SK-N-SH (cell line): ENCODE measurements at regions not wholly inside any gene's neighbourhood (a gene's known extent, or its start where the extent isn't known, plus 50 kb on each side); places are given as distances from the start of the nearest gene placed in this dataset.

ENCODE experiments used
- CTCF ChIA-PET: fragments of 300-600, 350-600 bp; formaldehyde crosslinking; extraction: SDS; loops from one replicate; lab custom pipeline; 2021; lab: Yijun Ruan, JAX
- POLR2A ChIA-PET: fragments of 350-600 bp; sonication (Branson Sonifier 250); formaldehyde crosslinking; extraction: SDS; loops from one replicate; lab custom pipeline; 2020; ENCODE audit warnings: antibody characterized with exemption, inconsistent platforms; lab: Yijun Ruan, JAX
- DNase-seq: peaks from one replicate; pipeline ENCODE4 v3.0.0; 2012
- H2AFZ ChIP-seq: fragments of 200-600 bp; sonication (generic); 2 replicates; pipeline ENCODE4 v1.8.1; 2016; ENCODE audit warnings: antibody characterized with exemption, mild to moderate bottlenecking, low read depth
- H3F3A ChIP-seq: fragments of 200-600 bp; sonication (generic); replicated peaks from 2 replicates; pipeline ENCODE3; 2016; ENCODE audit warnings: antibody characterized with exemption, mild to moderate bottlenecking; ENCODE audit not compliant: insufficient read depth
- H3K27ac ChIP-seq, 2 experiments: fragments of 200-500 bp in 1 of 2; fragments of 200-600 bp in 1 of 2; sonication (Bioruptor generic) in 1 of 2; sonication (generic), shearing (Covaris generic) in 1 of 2; 2 replicates each; pipeline versions ENCODE4 v1.5.1 to v1.6.1; 2014 to 2016; ENCODE audit warnings: low read depth in 2 of 2, inconsistent platforms in 1 of 2, low read length in 1 of 2, mild to moderate bottlenecking in 1 of 2, mixed read lengths in 1 of 2
- H3K27me3 ChIP-seq: fragments of 200-600 bp; sonication (generic), shearing (Covaris generic); 2 replicates; pipeline ENCODE4 v1.6.1; 2016; ENCODE audit warnings: mixed run types; ENCODE audit not compliant: insufficient read depth
- H3K36me3 ChIP-seq, 2 experiments: fragments of 200-500 bp in 1 of 2; fragments of 200-600 bp in 1 of 2; sonication (Bioruptor generic) in 1 of 2; sonication (generic) in 1 of 2; replicated peaks in 1 of 2; 2 replicates each; pipeline versions ENCODE3 to v1.5.1; 2014 to 2016; ENCODE audit warnings: low read length in 1 of 2, mild to moderate bottlenecking in 1 of 2; ENCODE audit not compliant: insufficient read depth in 2 of 2, control insufficient read depth in 1 of 2
- H3K4me1 ChIP-seq, 2 experiments: fragments of 200-500 bp in 1 of 2; fragments of 200-600 bp in 1 of 2; sonication (Bioruptor generic) in 1 of 2; sonication (generic), shearing (Covaris generic) in 1 of 2; 2 replicates each; pipeline versions ENCODE4 v1.5.1 to v1.6.1; 2014 to 2016; ENCODE audit warnings: low read depth in 1 of 2, low read length in 1 of 2, mixed run types in 1 of 2; ENCODE audit not compliant: insufficient read depth in 2 of 2, control insufficient read depth in 1 of 2
- H3K4me2 ChIP-seq: fragments of 200-600 bp; sonication (generic), shearing (Covaris generic); 2 replicates; pipeline ENCODE4 v1.6.1; 2017; ENCODE audit warnings: mixed run types
- H3K4me3 ChIP-seq, 2 experiments: fragments of 200-500 bp in 1 of 2; fragments of 200-600 bp in 1 of 2; sonication (Bioruptor generic) in 1 of 2; sonication (generic), shearing (Covaris generic) in 1 of 2; 2 replicates each; pipeline versions ENCODE4 v1.5.1 to v1.8.1; 2014 to 2016; ENCODE audit warnings: low read depth in 2 of 2, inconsistent platforms in 1 of 2, low read length in 1 of 2, mild to moderate bottlenecking in 1 of 2, mixed read lengths in 1 of 2, moderate library complexity in 1 of 2
- H3K79me2 ChIP-seq: fragments of 200-600 bp; sonication (generic); 2 replicates; pipeline ENCODE4 v1.8.1; 2017; ENCODE audit warnings: mild to moderate bottlenecking; ENCODE audit not compliant: insufficient read depth
- H3K9ac ChIP-seq: fragments of 200-600 bp; sonication (generic); 2 replicates; pipeline ENCODE4 v1.6.1; 2017; ENCODE audit warnings: mixed run types
- H3K9me2 ChIP-seq: fragments of 200-600 bp; sonication (generic); 2 replicates; pipeline ENCODE4 v1.6.1; 2017; ENCODE audit warnings: mixed run types
- H3K9me3 ChIP-seq: fragments of 200-600 bp; sonication (generic); 2 replicates; pipeline ENCODE4 v1.6.1; 2017; ENCODE audit warnings: mixed run types, mild to moderate bottlenecking, moderate library complexity
- H4K20me1 ChIP-seq: fragments of 200-600 bp; sonication (generic); 2 replicates; pipeline ENCODE4 v1.6.1; 2017; ENCODE audit warnings: mild to moderate bottlenecking, mixed run types; ENCODE audit not compliant: insufficient read depth
- CHD2 ChIP-seq: fragments of 150-350 bp; IDR thresholded peaks from 2 replicates; pipeline ENCODE4 v1.6.1; 2018; ENCODE audit warnings: low read length; ENCODE audit not compliant: partially characterized antibody
- ELF1 ChIP-seq: IDR thresholded peaks from 2 replicates; pipeline ENCODE4 v1.4.0; 2012
- EZH2phosphoT487 ChIP-seq: fragments of 200-600 bp; sonication (generic); IDR thresholded peaks from 2 replicates; pipeline ENCODE4 v1.6.1; 2017; ENCODE audit warnings: low read depth, mixed run types, mild to moderate bottlenecking, antibody characterized with exemption, moderate library complexity, borderline replicate concordance
- FOSL2 ChIP-seq: IDR thresholded peaks from 2 replicates; pipeline ENCODE4 v1.4.0; 2012; ENCODE audit warnings: low read depth, mild to moderate bottlenecking, moderate library complexity, borderline replicate concordance
- FOXJ3 ChIP-seq: sonication (generic); formaldehyde crosslinking; IDR thresholded peaks from 2 replicates; pipeline ENCODE4 v1.5.1; 2020; ENCODE audit warnings: mild to moderate bottlenecking, missing genetic modification reagents
- GATA2 ChIP-seq: sonication (generic); formaldehyde crosslinking; IDR thresholded peaks from 2 replicates; pipeline ENCODE4 v1.5.0; 2020; ENCODE audit warnings: mild to moderate bottlenecking, missing genetic modification reagents
- MXI1 ChIP-seq: IDR thresholded peaks from 2 replicates; pipeline ENCODE4 v1.6.1; 2012; ENCODE audit warnings: mild to moderate bottlenecking, low read depth, low read length, improper control_type of control experiment
- NFIC ChIP-seq: IDR thresholded peaks from 2 replicates; pipeline ENCODE4 v1.4.0; 2012; ENCODE audit warnings: borderline replicate concordance
- POLR2AphosphoS5 ChIP-seq: IDR thresholded peaks from 2 replicates; pipeline ENCODE4 v1.6.1; 2012; ENCODE audit warnings: low read depth, low read length
- RAD21 ChIP-seq: IDR thresholded peaks from 2 replicates; pipeline ENCODE4 v1.6.1; 2012; ENCODE audit warnings: mild to moderate bottlenecking, low read length
- RCOR1 ChIP-seq: fragments of 150-350 bp; IDR thresholded peaks from 2 replicates; pipeline ENCODE4 v1.6.1; 2017; ENCODE audit warnings: antibody characterized with exemption, low read length
- RXRA ChIP-seq: IDR thresholded peaks from 2 replicates; pipeline ENCODE4 v1.4.0; 2012; ENCODE audit warnings: low read depth, mild to moderate bottlenecking, borderline replicate concordance
- SMC3 ChIP-seq: IDR thresholded peaks from 2 replicates; pipeline ENCODE4 v1.6.1; 2012; ENCODE audit warnings: low read depth, low read length, improper control_type of control experiment
- TEAD4 ChIP-seq: IDR thresholded peaks from 2 replicates; pipeline ENCODE4 v1.4.0; 2012; ENCODE audit warnings: mild to moderate bottlenecking, borderline replicate concordance; ENCODE audit not compliant: insufficient read depth
- YY1 ChIP-seq: IDR thresholded peaks from 2 replicates; pipeline ENCODE4 v1.4.0; 2012; ENCODE audit warnings: low read depth, mild to moderate bottlenecking
- WGBS: methylation state at CpG from one replicate; pipeline ENCODE4 v1.1.6; 2017; ENCODE audit warnings: low lambda C conversion rate; 5-methylcytosine and 5-hydroxymethylcytosine counted together
- TF ChIP-seq, protein P1 (sequence below): IDR thresholded peaks from 2 replicates; pipeline ENCODE4 v1.4.0; 2012; ENCODE audit warnings: low read depth
- TF ChIP-seq, protein P2 (sequence below): fragments of 150-350 bp; IDR thresholded peaks from 2 replicates; pipeline ENCODE4 v1.6.1; 2016; ENCODE audit warnings: mild to moderate bottlenecking, low read depth, low read length
- TF ChIP-seq, protein P3 (sequence below): IDR thresholded peaks from 2 replicates; pipeline ENCODE4 v1.6.1; 2012; ENCODE audit warnings: mild to moderate bottlenecking, low read depth, low read length, moderate library complexity

DNA sequence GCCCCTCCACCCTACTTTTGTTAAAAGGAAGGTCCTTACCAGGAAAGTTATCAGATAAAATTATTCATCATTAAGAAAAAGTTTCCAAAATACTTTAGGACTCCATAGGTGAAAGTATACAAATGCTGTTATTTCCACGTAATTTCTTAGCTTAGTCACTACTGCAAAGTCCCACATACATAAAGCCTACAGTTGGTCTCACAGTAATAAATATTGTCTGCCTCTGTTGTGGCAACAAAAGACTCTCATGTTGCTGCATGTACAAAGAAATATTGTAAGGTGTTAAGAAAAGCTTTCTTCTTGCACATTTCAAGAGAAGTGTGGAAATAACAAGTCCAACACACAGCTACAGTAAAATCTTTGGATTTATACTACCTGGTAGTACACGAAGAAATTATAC is 102.4 kb upstream of the DST start:
- Histone ChIP-seq H3K9me2 (no peaks in the 10 kb centered on the region), H2AFZ (no peak overlapping the region), H3K9ac (no peak overlapping the region), H3K4me3 (no peak overlapping the region), H3K4me1 (peaks cover 18 to 46% of the 10 kb centered on the region in 2 experiments; a peak in 3 of 4 replicates), H3K27ac (no peak overlapping the region), H4K20me1 (peaks cover 62% of the 10 kb centered on the region), H3K79me2 (peaks cover 99% of the 10 kb centered on the region), H3K9me3 (no peaks in the 10 kb centered on the region), H3K27me3 (no peaks in the 10 kb centered on the region), H3F3A (peaks cover 32% of the 10 kb centered on the region), H3K36me3 (peaks cover 0 to 3% of the 10 kb centered on the region in 2 experiments), H3K4me2 (no peak overlapping the region)
- DNase-seq: no peak
- TF ChIP-seq, protein P1, sequence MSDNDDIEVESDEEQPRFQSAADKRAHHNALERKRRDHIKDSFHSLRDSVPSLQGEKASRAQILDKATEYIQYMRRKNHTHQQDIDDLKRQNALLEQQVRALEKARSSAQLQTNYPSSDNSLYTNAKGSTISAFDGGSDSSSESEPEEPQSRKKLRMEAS: no peak
- TF ChIP-seq CHD2 (no peak), FOXJ3 (CRISPR knock-in tag) (no peak), POLR2AphosphoS5 (no peak), RXRA (no peak), FOSL2 (no peak), MXI1 (no peak), YY1 (no peak), RAD21 (no peak), TEAD4 (no peak), SMC3 (no peak), RCOR1 (no peak), NFIC (no peak), ELF1 (no peak), EZH2phosphoT487 (no peak), GATA2 (CRISPR knock-in tag) (no peak)
- TF ChIP-seq, protein P2, sequence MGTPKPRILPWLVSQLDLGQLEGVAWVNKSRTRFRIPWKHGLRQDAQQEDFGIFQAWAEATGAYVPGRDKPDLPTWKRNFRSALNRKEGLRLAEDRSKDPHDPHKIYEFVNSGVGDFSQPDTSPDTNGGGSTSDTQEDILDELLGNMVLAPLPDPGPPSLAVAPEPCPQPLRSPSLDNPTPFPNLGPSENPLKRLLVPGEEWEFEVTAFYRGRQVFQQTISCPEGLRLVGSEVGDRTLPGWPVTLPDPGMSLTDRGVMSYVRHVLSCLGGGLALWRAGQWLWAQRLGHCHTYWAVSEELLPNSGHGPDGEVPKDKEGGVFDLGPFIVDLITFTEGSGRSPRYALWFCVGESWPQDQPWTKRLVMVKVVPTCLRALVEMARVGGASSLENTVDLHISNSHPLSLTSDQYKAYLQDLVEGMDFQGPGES: no peak
- TF ChIP-seq, protein P3, sequence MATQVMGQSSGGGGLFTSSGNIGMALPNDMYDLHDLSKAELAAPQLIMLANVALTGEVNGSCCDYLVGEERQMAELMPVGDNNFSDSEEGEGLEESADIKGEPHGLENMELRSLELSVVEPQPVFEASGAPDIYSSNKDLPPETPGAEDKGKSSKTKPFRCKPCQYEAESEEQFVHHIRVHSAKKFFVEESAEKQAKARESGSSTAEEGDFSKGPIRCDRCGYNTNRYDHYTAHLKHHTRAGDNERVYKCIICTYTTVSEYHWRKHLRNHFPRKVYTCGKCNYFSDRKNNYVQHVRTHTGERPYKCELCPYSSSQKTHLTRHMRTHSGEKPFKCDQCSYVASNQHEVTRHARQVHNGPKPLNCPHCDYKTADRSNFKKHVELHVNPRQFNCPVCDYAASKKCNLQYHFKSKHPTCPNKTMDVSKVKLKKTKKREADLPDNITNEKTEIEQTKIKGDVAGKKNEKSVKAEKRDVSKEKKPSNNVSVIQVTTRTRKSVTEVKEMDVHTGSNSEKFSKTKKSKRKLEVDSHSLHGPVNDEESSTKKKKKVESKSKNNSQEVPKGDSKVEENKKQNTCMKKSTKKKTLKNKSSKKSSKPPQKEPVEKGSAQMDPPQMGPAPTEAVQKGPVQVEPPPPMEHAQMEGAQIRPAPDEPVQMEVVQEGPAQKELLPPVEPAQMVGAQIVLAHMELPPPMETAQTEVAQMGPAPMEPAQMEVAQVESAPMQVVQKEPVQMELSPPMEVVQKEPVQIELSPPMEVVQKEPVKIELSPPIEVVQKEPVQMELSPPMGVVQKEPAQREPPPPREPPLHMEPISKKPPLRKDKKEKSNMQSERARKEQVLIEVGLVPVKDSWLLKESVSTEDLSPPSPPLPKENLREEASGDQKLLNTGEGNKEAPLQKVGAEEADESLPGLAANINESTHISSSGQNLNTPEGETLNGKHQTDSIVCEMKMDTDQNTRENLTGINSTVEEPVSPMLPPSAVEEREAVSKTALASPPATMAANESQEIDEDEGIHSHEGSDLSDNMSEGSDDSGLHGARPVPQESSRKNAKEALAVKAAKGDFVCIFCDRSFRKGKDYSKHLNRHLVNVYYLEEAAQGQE: no peak
- WGBS: 92% methylated on average over 2 of the region's 2 CpGs
- POLR2A ChIA-PET: no interaction called here
- CTCF ChIA-PET: interaction anchor here (1.0 to 1.3 kb wide), 3 partner anchors 18 to 386 kb away, joined by 3 read pairs; no protein-coding TSS in a partner anchor
